GM21515 (cell line): ENCODE measurements at regions not wholly inside any gene's neighbourhood (a gene's known extent, or its start where the extent isn't known, plus 50 kb on each side); places are given as distances from the start of the nearest gene placed in this dataset.

ENCODE experiments used
- ATAC-seq: cut with Tn5 transposase; IDR thresholded peaks from one replicate; pipeline ENCODE4 v1.9.1; 2021; ENCODE audit not compliant: unreplicated experiment

- no peak for ATAC-seq
Measured at GRCh38 chr2:181241366-181241765, 215.8 kb upstream of the ITGA4 start.

GRCh38 chr2:181241797-181242196 is 215.4 kb upstream of the ITGA4 start:
- ATAC-seq, result peak; percentile 95

- ATAC-seq, result no peak
Measured at GRCh38 chr2:181242262-181242661, 214.9 kb upstream of the ITGA4 start.

- ATAC-seq, result no peak
Measured at GRCh38 chr2:181243319-181243718, 213.9 kb upstream of the ITGA4 start.

GRCh38 chr2:181250691-181251090 is 206.5 kb upstream of the ITGA4 start:
- ATAC-seq, result no peak

- peak; percentile 52 for ATAC-seq
Measured at GRCh38 chr2:181252262-181253148, 204.7 kb upstream of the ITGA4 start.

GRCh38 chr2:181253438-181253837 is 203.7 kb upstream of the ITGA4 start:
- no peak for ATAC-seq

GRCh38 chr2:181255651-181256050 is 201.5 kb upstream of the ITGA4 start:
- ATAC-seq, result no peak

GRCh38 chr2:181258720-181259119 is 198.5 kb upstream of the ITGA4 start:
- no peak for ATAC-seq

- no peak for ATAC-seq
Measured at GRCh38 chr2:181262782-181263181, 194.4 kb upstream of the ITGA4 start.

GRCh38 chr2:181264001-181264400 is 193.2 kb upstream of the ITGA4 start:
- no peak for ATAC-seq

GRCh38 chr2:181264441-181264840 is 192.7 kb upstream of the ITGA4 start:
- ATAC-seq, result no peak

GRCh38 chr2:181266614-181267013 is 190.6 kb upstream of the ITGA4 start:
- no peak for ATAC-seq

GRCh38 chr2:181268174-181268867 is 188.9 kb upstream of the ITGA4 start:
- ATAC-seq, result no peak

- ATAC-seq, result no peak
Measured at GRCh38 chr2:181273986-181274385, 183.2 kb upstream of the ITGA4 start.

- peak; percentile 59 for ATAC-seq
Measured at GRCh38 chr2:181275643-181276070, 181.5 kb upstream of the ITGA4 start.

- no peak for ATAC-seq
Measured at GRCh38 chr2:181281206-181281832, 175.9 kb upstream of the ITGA4 start.

- no peak for ATAC-seq
Measured at GRCh38 chr2:181285116-181285515, 172.1 kb upstream of the ITGA4 start.

GRCh38 chr2:181289698-181290097 is 167.5 kb upstream of the ITGA4 start:
- ATAC-seq, result no peak

- no peak for ATAC-seq
Measured at GRCh38 chr2:181290182-181290581, 167.0 kb upstream of the ITGA4 start.

GRCh38 chr2:181294979-181295378 is 162.2 kb upstream of the ITGA4 start:
- no peak for ATAC-seq
